ENCODE measurements at regions not wholly inside any gene's neighbourhood (a gene's known extent, or its start where the extent isn't known, plus 50 kb on each side); places are given as distances from the start of the nearest gene placed in this dataset.

GRCh38 chr13:94864474-94864873 is 152.1 kb upstream of the SOX21 start:
- TF ChIP-seq CTCF (IDR thresholded peaks at IDR 0.05): no peak
- no peak for TF ChIP-seq USF2 (CRISPR knock-in tag; IDR thresholded peaks at IDR 0.05)
- no peak for TF ChIP-seq NR2C2 (CRISPR knock-in tag; IDR thresholded peaks at IDR 0.05)
- no peak for TF ChIP-seq ZBTB21 (CRISPR knock-in tag; IDR thresholded peaks at IDR 0.05; ENCODE audit: borderline replicate concordance)
- TF ChIP-seq ATF1 (CRISPR knock-in tag; IDR thresholded peaks at IDR 0.05): no peak
- TF ChIP-seq FOXP4 (CRISPR knock-in tag; IDR thresholded peaks at IDR 0.05): no peak
- no peak for TF ChIP-seq JUN (CRISPR knock-in tag; IDR thresholded peaks at IDR 0.05)
- TF ChIP-seq TCF7 (CRISPR knock-in tag; IDR thresholded peaks at IDR 0.05; ENCODE audit: low read depth): no peak
- no peak for TF ChIP-seq MYBL2 (CRISPR knock-in tag; IDR thresholded peaks at IDR 0.05)
